Bronchial epithelial cell (primary cell): ENCODE measurements at regions not wholly inside any gene's neighbourhood (a gene's known extent, or its start where the extent isn't known, plus 50 kb on each side); places are given as distances from the start of the nearest gene placed in this dataset.

Source experiments
- DNase-seq: peaks from one replicate; pipeline ENCODE4 v3.0.0-alpha.2; 2010; ENCODE audit warnings: low read depth
- FAIRE-seq: peaks from 2 replicates; lab custom pipeline; 2011; peaks lifted over from hg19 to GRCh38; lab: Jason Lieb, UNC
- H3K27me3 ChIP-seq: 2 replicates; pipeline ENCODE4 v1.5.1; 2011; ENCODE audit warnings: low read length; ENCODE audit not compliant: control insufficient read depth, insufficient read depth
- H3K36me3 ChIP-seq: 2 replicates; pipeline ENCODE4 v1.5.1; 2011; ENCODE audit warnings: low read length; ENCODE audit not compliant: control insufficient read depth, insufficient read depth
- H3K4me3 ChIP-seq: 2 replicates; pipeline ENCODE4 v1.5.1; 2011; ENCODE audit warnings: mild to moderate bottlenecking, low read depth, low read length, control low read depth
- CTCF ChIP-seq: IDR thresholded peaks from 2 replicates; pipeline ENCODE4 v1.5.1; 2011; ENCODE audit warnings: mild to moderate bottlenecking, moderate library complexity, low read length, control low read depth, inconsistent platforms; ENCODE audit not compliant: insufficient read depth, severe bottlenecking

DNA sequence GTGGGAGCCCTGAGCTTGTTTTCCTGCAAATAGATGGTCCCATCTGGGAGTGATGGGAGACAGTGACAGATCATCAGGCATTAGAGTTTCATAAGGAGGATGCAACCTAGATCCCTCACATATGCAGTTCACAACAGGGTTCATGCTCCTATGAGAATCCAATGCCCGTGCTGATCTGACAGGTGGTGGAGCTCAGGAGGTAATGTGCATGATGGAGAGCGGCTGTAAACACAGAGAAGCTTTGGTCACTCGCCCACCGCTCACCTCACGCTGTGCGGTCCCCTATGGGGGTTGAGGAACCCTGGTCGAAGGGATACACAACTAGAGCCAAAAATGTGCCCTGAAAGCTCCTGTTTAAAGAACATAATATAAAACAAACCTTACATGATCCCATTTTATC, 88.5 kb upstream of the CREB5 start:
- no peaks in the 10 kb centered on the region for H3K36me3 ChIP-seq
- no peak for TF ChIP-seq CTCF
- DNase-seq (no peak), FAIRE-seq (no peak)
- no peaks in the 10 kb centered on the region for H3K27me3 ChIP-seq
- H3K4me3 ChIP-seq: no peak overlapping the region

DNA sequence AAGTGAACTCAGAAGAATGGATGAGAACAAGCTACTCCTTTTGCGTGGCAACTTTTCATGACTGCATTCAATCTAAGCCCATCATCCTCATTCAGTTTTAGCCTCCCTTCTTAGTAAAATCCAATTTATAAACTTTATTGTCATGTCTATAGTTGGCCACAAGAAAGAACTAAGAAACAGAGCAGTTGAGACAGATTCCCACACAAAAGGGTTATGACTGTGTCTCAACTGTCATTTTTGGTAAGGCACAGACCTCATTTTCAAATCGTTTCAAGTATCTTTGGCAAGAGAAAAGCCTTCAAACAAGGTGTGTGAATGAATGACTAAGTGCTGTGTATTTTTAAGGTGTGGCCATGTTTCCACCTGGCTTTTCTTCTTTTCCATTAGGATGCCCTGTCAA, 84.2 kb upstream of the CREB5 start:
- DNase-seq: peak; percentile 52
- Histone ChIP-seq H3K4me3 (no peak overlapping the region), H3K36me3 (no peaks in the 10 kb centered on the region), H3K27me3 (no peaks in the 10 kb centered on the region)
- TF ChIP-seq CTCF: no peak
- no peak for FAIRE-seq

GRCh38 chr7:28328822-28329660, 83.3 kb upstream of the CREB5 start:
- FAIRE-seq (no peak), DNase-seq (no peak)
- no peak overlapping the region for H3K4me3 ChIP-seq
- H3K36me3 ChIP-seq: no peaks in the 10 kb centered on the region
- no peaks in the 10 kb centered on the region for H3K27me3 ChIP-seq
- TF ChIP-seq CTCF: no peak

DNA sequence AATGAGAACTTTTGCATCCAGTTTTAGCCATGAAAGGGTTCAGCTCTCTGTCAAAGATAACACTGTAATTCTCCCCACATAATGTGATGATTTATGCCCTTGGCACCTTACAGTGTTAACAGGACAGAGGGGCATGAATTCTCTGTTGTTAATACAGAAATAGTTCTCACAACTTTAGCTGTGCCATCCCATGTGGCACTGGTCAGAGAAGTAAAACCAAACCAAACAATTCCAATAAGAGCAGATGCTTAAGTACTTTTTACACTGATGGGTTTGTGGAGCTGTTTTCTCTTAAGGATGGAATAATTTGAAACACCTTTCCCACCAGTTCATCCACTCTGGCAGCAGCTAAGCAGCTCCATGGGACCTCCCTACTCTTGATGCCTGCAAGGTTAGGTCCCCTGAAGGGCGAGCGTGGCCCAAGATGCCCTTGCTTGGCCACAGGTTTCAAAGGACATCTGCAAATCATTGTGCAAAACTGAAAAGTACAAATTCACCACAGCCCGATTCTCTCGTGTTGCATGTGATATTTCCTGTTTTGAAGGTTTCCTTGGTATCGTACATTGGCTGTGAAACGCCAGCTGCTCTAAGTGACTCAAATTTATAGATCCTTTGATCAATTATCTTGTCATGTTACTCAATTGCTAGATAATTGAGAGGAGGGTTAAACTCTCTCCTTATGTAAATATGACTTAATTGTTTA, 82.5 kb upstream of the CREB5 start:
- Histone ChIP-seq H3K27me3 (no peaks in the 10 kb centered on the region), H3K4me3 (no peak overlapping the region), H3K36me3 (no peaks in the 10 kb centered on the region)
- no peak for DNase-seq
- no peak for FAIRE-seq
- no peak for TF ChIP-seq CTCF

DNA sequence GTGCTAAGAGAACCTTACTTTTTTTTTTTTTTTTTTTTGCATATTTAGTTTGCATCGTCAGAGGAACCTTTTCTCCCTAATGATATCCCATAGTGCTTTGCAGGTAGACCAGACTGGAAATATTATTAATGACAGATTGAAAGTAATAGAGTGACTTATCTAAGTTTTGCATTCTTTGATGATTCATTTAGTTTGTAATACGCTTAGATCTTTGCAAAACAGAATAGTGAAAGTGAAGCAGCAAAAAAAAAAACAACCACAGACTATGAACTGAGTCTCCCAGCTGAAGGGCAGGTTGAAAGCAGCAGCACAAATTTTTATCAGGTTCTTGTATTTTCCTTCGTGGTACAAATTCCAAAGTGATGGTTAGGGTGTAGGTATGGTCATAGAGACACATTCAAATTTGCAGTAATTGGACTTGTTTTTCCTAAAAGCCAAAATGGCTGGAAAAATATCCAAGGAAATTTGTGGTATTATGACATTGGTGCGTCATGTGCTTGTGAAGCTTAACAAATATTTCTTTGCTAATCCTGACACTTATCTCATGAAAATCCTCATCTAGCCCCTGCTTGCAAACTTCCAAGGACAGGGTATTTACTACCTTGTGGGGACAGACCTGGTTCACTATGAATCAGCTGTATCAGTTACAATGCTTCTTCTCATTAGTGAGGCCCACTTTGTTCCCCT, 81.8 kb upstream of the CREB5 start:
- Histone ChIP-seq H3K27me3 (no peaks in the 10 kb centered on the region), H3K36me3 (no peaks in the 10 kb centered on the region), H3K4me3 (no peak overlapping the region)
- no peak for TF ChIP-seq CTCF
- DNase-seq (peak; percentile 22), FAIRE-seq (no peak)
